ENCODE measurements at regions not wholly inside any gene's neighbourhood (a gene's known extent, or its start where the extent isn't known, plus 50 kb on each side); places are given as distances from the start of the nearest gene placed in this dataset.
A peak's percentile ranks its signal among the peaks of the same experiment; 100 is the strongest.

GRCh38 chr14:95597784-95598211 is 62.9 kb downstream of the GLRX5 start:
- no CpG with 5 or more reads among the region's 20 CpGs for WGBS (ENCODE audit: insufficient coverage, insufficient read length)
- Histone ChIP-seq H3K4me1 (ENCODE audit: control insufficient read depth, insufficient read depth, low read length) (peaks cover 4% of the 10 kb centered on the region; the same call in 1 of the 2 replicates), H3K4me3 (ENCODE audit: low read length) (no peak overlapping the region; the same call in 1 of the 2 replicates), H3K27ac (ENCODE audit: low read length) (no peak overlapping the region), H3K9me3 (ENCODE audit: control insufficient read depth, insufficient read depth, low read length) (no peaks in the 10 kb centered on the region), H3K27me3 (ENCODE audit: control insufficient read depth, insufficient read depth, low read length) (no peaks in the 10 kb centered on the region), H3K36me3 (ENCODE audit: control insufficient read depth, insufficient read depth, low read length) (no peaks in the 10 kb centered on the region)
- peak; percentile 37 for DNase-seq (ENCODE audit: low read depth, low spot score)

GRCh38 chr14:95601650-95602049 is 66.8 kb downstream of the GLRX5 start:
- no CpG with 5 or more reads among the region's 3 CpGs for WGBS (ENCODE audit: insufficient coverage, insufficient read length)
- H3K27me3 ChIP-seq (ENCODE audit: control insufficient read depth, insufficient read depth, low read length): no peaks in the 10 kb centered on the region
- no peak overlapping the region for H3K27ac ChIP-seq (ENCODE audit: low read length)
- no peak for DNase-seq (ENCODE audit: low read depth, low spot score)
- H3K4me1 ChIP-seq (ENCODE audit: control insufficient read depth, insufficient read depth, low read length): peaks cover 4% of the 10 kb centered on the region; the same call in 1 of the 2 replicates
- no peaks in the 10 kb centered on the region for H3K9me3 ChIP-seq (ENCODE audit: control insufficient read depth, insufficient read depth, low read length)
- no peak overlapping the region for H3K4me3 ChIP-seq (ENCODE audit: low read length)
- no peaks in the 10 kb centered on the region for H3K36me3 ChIP-seq (ENCODE audit: control insufficient read depth, insufficient read depth, low read length)

GRCh38 chr14:95603415-95603814 is 68.6 kb downstream of the GLRX5 start:
- WGBS (ENCODE audit: insufficient coverage, insufficient read length): no CpG with 5 or more reads among the region's 2 CpGs
- no peak overlapping the region for H3K4me3 ChIP-seq (ENCODE audit: low read length)
- no peaks in the 10 kb centered on the region for H3K9me3 ChIP-seq (ENCODE audit: control insufficient read depth, insufficient read depth, low read length)
- no peaks in the 10 kb centered on the region for H3K36me3 ChIP-seq (ENCODE audit: control insufficient read depth, insufficient read depth, low read length)
- H3K4me1 ChIP-seq (ENCODE audit: control insufficient read depth, insufficient read depth, low read length): no peaks in the 10 kb centered on the region; the same call in 1 of the 2 replicates
- DNase-seq (ENCODE audit: low read depth, low spot score): no peak
- H3K27ac ChIP-seq (ENCODE audit: low read length): no peak overlapping the region
- no peaks in the 10 kb centered on the region for H3K27me3 ChIP-seq (ENCODE audit: control insufficient read depth, insufficient read depth, low read length)

- H3K4me3 ChIP-seq (ENCODE audit: low read length): no peak overlapping the region
- no peaks in the 10 kb centered on the region for H3K4me1 ChIP-seq (ENCODE audit: control insufficient read depth, insufficient read depth, low read length)
- no peaks in the 10 kb centered on the region for H3K36me3 ChIP-seq (ENCODE audit: control insufficient read depth, insufficient read depth, low read length)
- H3K27ac ChIP-seq (ENCODE audit: low read length): no peak overlapping the region
- H3K27me3 ChIP-seq (ENCODE audit: control insufficient read depth, insufficient read depth, low read length): no peaks in the 10 kb centered on the region
- whole genome bisulfite sequencing (ENCODE audit: insufficient coverage, insufficient read length): no CpG with 5 or more reads among the region's 2 CpGs
- no peaks in the 10 kb centered on the region for H3K9me3 ChIP-seq (ENCODE audit: control insufficient read depth, insufficient read depth, low read length)
- no peak for DNase-seq (ENCODE audit: low read depth, low spot score)
Observed at GRCh38 chr14:95606266-95606665, 71.4 kb downstream of the GLRX5 start.

GRCh38 chr14:95608637-95609235 is 73.9 kb downstream of the GLRX5 start:
- H3K4me3 ChIP-seq (ENCODE audit: low read length): no peak overlapping the region
- no peaks in the 10 kb centered on the region for H3K9me3 ChIP-seq (ENCODE audit: control insufficient read depth, insufficient read depth, low read length)
- no peaks in the 10 kb centered on the region for H3K27me3 ChIP-seq (ENCODE audit: control insufficient read depth, insufficient read depth, low read length)
- H3K36me3 ChIP-seq (ENCODE audit: control insufficient read depth, insufficient read depth, low read length): no peaks in the 10 kb centered on the region
- no peak overlapping the region for H3K27ac ChIP-seq (ENCODE audit: low read length)
- DNase-seq (ENCODE audit: low read depth, low spot score): no peak
- H3K4me1 ChIP-seq (ENCODE audit: control insufficient read depth, insufficient read depth, low read length): no peaks in the 10 kb centered on the region
- whole genome bisulfite sequencing (ENCODE audit: insufficient coverage, insufficient read length): no CpG with 5 or more reads among the region's 6 CpGs

GRCh38 chr14:95609398-95609990 is 74.6 kb downstream of the GLRX5 start:
- H3K9me3 ChIP-seq (ENCODE audit: control insufficient read depth, insufficient read depth, low read length): no peaks in the 10 kb centered on the region
- WGBS (ENCODE audit: insufficient coverage, insufficient read length): no CpG with 5 or more reads among the region's 7 CpGs
- peak; percentile 50 for DNase-seq (ENCODE audit: low read depth, low spot score)
- H3K4me3 ChIP-seq (ENCODE audit: low read length): no peak overlapping the region
- H3K36me3 ChIP-seq (ENCODE audit: control insufficient read depth, insufficient read depth, low read length): no peaks in the 10 kb centered on the region
- no peaks in the 10 kb centered on the region for H3K27me3 ChIP-seq (ENCODE audit: control insufficient read depth, insufficient read depth, low read length)
- H3K27ac ChIP-seq (ENCODE audit: low read length): no peak overlapping the region
- no peaks in the 10 kb centered on the region for H3K4me1 ChIP-seq (ENCODE audit: control insufficient read depth, insufficient read depth, low read length)

- no peaks in the 10 kb centered on the region for H3K4me1 ChIP-seq (ENCODE audit: control insufficient read depth, insufficient read depth, low read length)
- H3K9me3 ChIP-seq (ENCODE audit: control insufficient read depth, insufficient read depth, low read length): no peaks in the 10 kb centered on the region
- no CpG with 5 or more reads among the region's 8 CpGs for WGBS (ENCODE audit: insufficient coverage, insufficient read length)
- no peak overlapping the region for H3K27ac ChIP-seq (ENCODE audit: low read length)
- H3K4me3 ChIP-seq (ENCODE audit: low read length): no peak overlapping the region
- no peaks in the 10 kb centered on the region for H3K36me3 ChIP-seq (ENCODE audit: control insufficient read depth, insufficient read depth, low read length)
- no peak for DNase-seq (ENCODE audit: low read depth, low spot score)
- H3K27me3 ChIP-seq (ENCODE audit: control insufficient read depth, insufficient read depth, low read length): no peaks in the 10 kb centered on the region
Observed at GRCh38 chr14:95611293-95611880, 74.8 kb upstream of the TCL1B start.

- H3K4me1 ChIP-seq (ENCODE audit: control insufficient read depth, insufficient read depth, low read length): peaks cover 3% of the 10 kb centered on the region; the same call in 1 of the 2 replicates
- H3K36me3 ChIP-seq (ENCODE audit: control insufficient read depth, insufficient read depth, low read length): no peaks in the 10 kb centered on the region
- no CpG with 5 or more reads among the region's 5 CpGs for WGBS (ENCODE audit: insufficient coverage, insufficient read length)
- no peak for DNase-seq (ENCODE audit: low read depth, low spot score)
- H3K9me3 ChIP-seq (ENCODE audit: control insufficient read depth, insufficient read depth, low read length): no peaks in the 10 kb centered on the region
- no peak overlapping the region for H3K27ac ChIP-seq (ENCODE audit: low read length)
- no peaks in the 10 kb centered on the region for H3K27me3 ChIP-seq (ENCODE audit: control insufficient read depth, insufficient read depth, low read length)
- H3K4me3 ChIP-seq (ENCODE audit: low read length): no peak overlapping the region
Observed at GRCh38 chr14:95614349-95614748, 71.9 kb upstream of the TCL1B start.

GRCh38 chr14:95616745-95617144 is 69.5 kb upstream of the TCL1B start:
- DNase-seq (ENCODE audit: low read depth, low spot score): no peak
- Histone ChIP-seq H3K27me3 (ENCODE audit: control insufficient read depth, insufficient read depth, low read length) (no peaks in the 10 kb centered on the region), H3K4me1 (ENCODE audit: control insufficient read depth, insufficient read depth, low read length) (peaks cover 9% of the 10 kb centered on the region; the same call in 1 of the 2 replicates), H3K36me3 (ENCODE audit: control insufficient read depth, insufficient read depth, low read length) (no peaks in the 10 kb centered on the region), H3K9me3 (ENCODE audit: control insufficient read depth, insufficient read depth, low read length) (no peaks in the 10 kb centered on the region), H3K4me3 (ENCODE audit: low read length) (no peak overlapping the region), H3K27ac (ENCODE audit: low read length) (no peak overlapping the region)
- WGBS (ENCODE audit: insufficient coverage, insufficient read length): no CpG with 5 or more reads among the region's 4 CpGs

GRCh38 chr14:95619785-95620417 is 66.3 kb upstream of the TCL1B start:
- Histone ChIP-seq H3K27ac (ENCODE audit: low read length) (no peak overlapping the region), H3K36me3 (ENCODE audit: control insufficient read depth, insufficient read depth, low read length) (no peaks in the 10 kb centered on the region), H3K4me1 (ENCODE audit: control insufficient read depth, insufficient read depth, low read length) (peaks cover 9% of the 10 kb centered on the region; the same call in 1 of the 2 replicates), H3K27me3 (ENCODE audit: control insufficient read depth, insufficient read depth, low read length) (no peaks in the 10 kb centered on the region), H3K4me3 (ENCODE audit: low read length) (no peak overlapping the region), H3K9me3 (ENCODE audit: control insufficient read depth, insufficient read depth, low read length) (no peaks in the 10 kb centered on the region)
- no CpG with 5 or more reads among the region's 12 CpGs for WGBS (ENCODE audit: insufficient coverage, insufficient read length)
- no peak for DNase-seq (ENCODE audit: low read depth, low spot score)

All from iPS DF 6.9 (cell line).